ENCODE measurements at regions not wholly inside any gene's neighbourhood (a gene's known extent, or its start where the extent isn't known, plus 50 kb on each side); places are given as distances from the start of the nearest gene placed in this dataset.

DNA sequence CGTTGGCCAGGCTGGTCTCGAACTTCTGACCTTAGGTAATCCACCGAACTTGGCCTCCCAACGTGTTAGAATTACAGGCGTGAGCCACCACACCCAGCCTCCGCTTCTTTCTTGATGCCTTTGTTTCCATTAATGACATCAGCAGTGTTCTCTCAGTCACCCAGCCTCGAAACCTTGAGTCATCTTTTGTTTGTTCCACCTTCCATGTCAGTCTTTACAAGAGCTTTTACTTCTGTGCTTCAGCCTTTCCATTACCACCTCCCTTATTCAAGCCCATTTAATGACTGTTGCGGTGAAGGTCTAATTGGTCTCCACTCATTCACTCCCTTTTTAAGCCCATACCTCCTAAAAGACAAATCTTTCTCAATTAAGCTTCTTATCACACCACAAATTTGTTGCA lies 146.6 kb upstream of the ADGRL2 start:
- no peak overlapping the region for H3K4me3 ChIP-seq (replicated peaks; ENCODE audit: low read depth, low read length)
- TF ChIP-seq, protein P1, sequence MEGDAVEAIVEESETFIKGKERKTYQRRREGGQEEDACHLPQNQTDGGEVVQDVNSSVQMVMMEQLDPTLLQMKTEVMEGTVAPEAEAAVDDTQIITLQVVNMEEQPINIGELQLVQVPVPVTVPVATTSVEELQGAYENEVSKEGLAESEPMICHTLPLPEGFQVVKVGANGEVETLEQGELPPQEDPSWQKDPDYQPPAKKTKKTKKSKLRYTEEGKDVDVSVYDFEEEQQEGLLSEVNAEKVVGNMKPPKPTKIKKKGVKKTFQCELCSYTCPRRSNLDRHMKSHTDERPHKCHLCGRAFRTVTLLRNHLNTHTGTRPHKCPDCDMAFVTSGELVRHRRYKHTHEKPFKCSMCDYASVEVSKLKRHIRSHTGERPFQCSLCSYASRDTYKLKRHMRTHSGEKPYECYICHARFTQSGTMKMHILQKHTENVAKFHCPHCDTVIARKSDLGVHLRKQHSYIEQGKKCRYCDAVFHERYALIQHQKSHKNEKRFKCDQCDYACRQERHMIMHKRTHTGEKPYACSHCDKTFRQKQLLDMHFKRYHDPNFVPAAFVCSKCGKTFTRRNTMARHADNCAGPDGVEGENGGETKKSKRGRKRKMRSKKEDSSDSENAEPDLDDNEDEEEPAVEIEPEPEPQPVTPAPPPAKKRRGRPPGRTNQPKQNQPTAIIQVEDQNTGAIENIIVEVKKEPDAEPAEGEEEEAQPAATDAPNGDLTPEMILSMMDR (IDR thresholded peaks at IDR 0.05; ENCODE audit: insufficient read depth, low read length, poor library complexity, severe bottlenecking), result no peak
- no peak for DNase-seq (ENCODE audit: extremely low read depth, insufficient read length)
- H3K36me3 ChIP-seq (ENCODE audit: control insufficient read depth, insufficient read depth, low read length), result no peaks in the 10 kb centered on the region
- H3K27me3 ChIP-seq (replicated peaks; ENCODE audit: control insufficient read depth, insufficient read depth, low read length), result no peaks in the 10 kb centered on the region

DNA sequence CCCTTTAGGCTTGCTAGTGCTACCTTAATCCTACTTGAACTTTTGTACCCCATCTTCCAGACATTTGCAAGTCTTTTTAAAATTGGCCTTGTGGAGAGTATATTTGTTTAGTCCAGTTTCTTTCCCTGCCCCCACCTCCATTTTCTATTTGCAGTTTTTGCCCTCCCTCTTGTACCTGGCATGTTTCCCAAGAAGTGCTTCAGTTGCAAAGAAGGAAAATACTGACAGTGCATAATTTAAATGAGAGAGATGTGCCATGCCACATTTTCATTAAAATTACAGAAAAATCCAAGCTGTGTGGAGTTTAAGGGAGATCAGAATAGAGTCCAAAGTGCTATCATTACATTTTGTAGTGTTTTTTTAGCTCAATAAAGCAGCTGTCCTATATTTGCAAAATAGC lies 150.0 kb upstream of the ADGRL2 start:
- TF ChIP-seq, protein P1 (IDR thresholded peaks at IDR 0.05; ENCODE audit: insufficient read depth, low read length, poor library complexity, severe bottlenecking), result no peak
- H3K36me3 ChIP-seq (ENCODE audit: control insufficient read depth, insufficient read depth, low read length), result no peaks in the 10 kb centered on the region
- no peaks in the 10 kb centered on the region for H3K27me3 ChIP-seq (replicated peaks; ENCODE audit: control insufficient read depth, insufficient read depth, low read length)
- no peak for DNase-seq (ENCODE audit: extremely low read depth, insufficient read length)
- H3K4me3 ChIP-seq (replicated peaks; ENCODE audit: low read depth, low read length), result no peak overlapping the region

DNA sequence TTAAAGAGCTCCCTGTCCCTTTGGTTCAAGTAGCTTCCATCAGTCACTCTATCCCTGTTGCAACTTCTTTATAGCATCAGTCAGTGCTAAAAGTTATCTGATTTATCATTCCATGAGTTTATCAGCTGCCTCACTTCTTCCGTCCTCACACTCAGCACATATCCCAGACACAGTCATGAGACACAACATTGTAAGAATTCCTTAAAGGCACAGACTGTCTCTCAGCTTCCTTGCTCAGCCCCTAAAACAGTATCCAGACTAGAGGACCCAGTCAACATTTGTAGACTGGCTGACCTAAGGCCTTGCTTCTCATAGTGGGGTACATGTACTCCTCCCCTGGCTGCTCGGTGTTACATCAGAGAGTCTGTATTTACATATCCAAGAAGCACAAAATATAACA lies 164.9 kb upstream of the ADGRL2 start:
- DNase-seq (ENCODE audit: extremely low read depth, insufficient read length), result no peak
- no peaks in the 10 kb centered on the region for H3K27me3 ChIP-seq (replicated peaks; ENCODE audit: control insufficient read depth, insufficient read depth, low read length)
- no peak overlapping the region for H3K4me3 ChIP-seq (replicated peaks; ENCODE audit: low read depth, low read length)
- TF ChIP-seq, protein P1 (IDR thresholded peaks at IDR 0.05; ENCODE audit: insufficient read depth, low read length, poor library complexity, severe bottlenecking), result no peak
- H3K36me3 ChIP-seq (ENCODE audit: control insufficient read depth, insufficient read depth, low read length), result no peaks in the 10 kb centered on the region

DNA sequence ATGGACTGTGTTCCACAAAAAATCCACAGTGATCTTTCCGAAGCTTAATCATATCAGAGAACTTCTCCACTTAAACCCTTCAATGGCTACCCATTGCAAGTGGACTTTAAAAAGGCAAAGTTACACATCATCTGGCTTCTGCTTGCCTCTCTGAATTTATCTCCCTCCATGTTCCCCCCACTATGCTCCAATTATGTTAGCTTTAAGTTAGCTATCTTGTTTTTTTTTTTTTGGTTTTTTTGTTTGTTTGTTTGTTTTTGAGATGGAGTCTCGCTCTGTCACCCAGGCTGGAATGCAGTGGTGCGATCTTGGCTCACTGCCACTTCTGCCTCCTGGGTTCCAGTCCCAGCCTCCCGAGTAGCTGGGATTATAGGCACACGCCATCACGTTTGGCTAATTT lies 166.4 kb upstream of the ADGRL2 start:
- Histone ChIP-seq H3K27me3 (replicated peaks; ENCODE audit: control insufficient read depth, insufficient read depth, low read length) (no peaks in the 10 kb centered on the region), H3K36me3 (ENCODE audit: control insufficient read depth, insufficient read depth, low read length) (no peaks in the 10 kb centered on the region), H3K4me3 (replicated peaks; ENCODE audit: low read depth, low read length) (no peak overlapping the region)
- TF ChIP-seq, protein P1 (IDR thresholded peaks at IDR 0.05; ENCODE audit: insufficient read depth, low read length, poor library complexity, severe bottlenecking), result no peak
- no peak for DNase-seq (ENCODE audit: extremely low read depth, insufficient read length)

DNA sequence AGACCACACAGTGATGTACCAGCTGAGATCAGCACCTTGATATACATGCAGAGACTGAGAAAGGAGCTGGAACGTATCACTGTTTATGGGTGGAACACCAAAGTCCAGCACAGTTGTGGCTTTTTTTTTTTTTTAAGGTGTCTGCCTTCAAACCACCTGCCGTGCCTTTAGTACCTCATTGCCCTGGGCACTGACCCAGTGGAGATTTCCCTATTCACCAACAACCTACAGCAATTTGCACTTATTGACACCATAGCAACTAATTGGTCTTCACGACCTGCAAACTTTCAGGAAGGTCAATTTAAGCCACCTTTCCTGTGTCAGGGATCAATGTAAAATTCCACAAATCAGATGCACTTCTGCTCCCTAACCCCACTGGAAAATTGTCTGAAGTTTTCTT lies 181.6 kb upstream of the ADGRL2 start:
- no peak for DNase-seq (ENCODE audit: extremely low read depth, insufficient read length)
- TF ChIP-seq, protein P1 (IDR thresholded peaks at IDR 0.05; ENCODE audit: insufficient read depth, low read length, poor library complexity, severe bottlenecking), result no peak
- Histone ChIP-seq H3K4me3 (replicated peaks; ENCODE audit: low read depth, low read length) (no peak overlapping the region), H3K27me3 (replicated peaks; ENCODE audit: control insufficient read depth, insufficient read depth, low read length) (no peaks in the 10 kb centered on the region), H3K36me3 (ENCODE audit: control insufficient read depth, insufficient read depth, low read length) (no peaks in the 10 kb centered on the region)

DNA sequence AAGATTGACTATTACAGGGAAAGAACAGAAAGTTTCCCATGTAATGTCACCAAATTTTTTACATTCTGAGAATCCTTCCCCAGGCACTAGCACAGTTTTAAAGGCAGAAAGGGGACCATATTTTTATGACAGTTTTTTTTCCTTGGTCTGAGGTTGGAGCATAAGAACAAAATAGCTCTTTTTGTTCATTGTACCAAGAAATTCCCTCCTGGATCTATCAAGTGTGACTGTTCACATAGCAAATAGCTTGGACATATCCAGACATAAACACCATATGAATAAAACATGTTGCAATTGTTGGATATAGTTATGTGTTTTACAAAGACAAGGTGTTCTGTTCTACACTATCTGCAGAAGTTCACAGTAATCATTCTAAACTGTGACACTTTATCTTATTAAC lies 182.4 kb upstream of the ADGRL2 start:
- Histone ChIP-seq H3K27me3 (replicated peaks; ENCODE audit: control insufficient read depth, insufficient read depth, low read length) (no peaks in the 10 kb centered on the region), H3K4me3 (replicated peaks; ENCODE audit: low read depth, low read length) (no peak overlapping the region), H3K36me3 (ENCODE audit: control insufficient read depth, insufficient read depth, low read length) (no peaks in the 10 kb centered on the region)
- TF ChIP-seq, protein P1 (IDR thresholded peaks at IDR 0.05; ENCODE audit: insufficient read depth, low read length, poor library complexity, severe bottlenecking), result no peak
- no peak for DNase-seq (ENCODE audit: extremely low read depth, insufficient read length)

Measured in GM06990 (cell line).